ENCODE measurements at regions not wholly inside any gene's neighbourhood (a gene's known extent, or its start where the extent isn't known, plus 50 kb on each side); places are given as distances from the start of the nearest gene placed in this dataset.
"Not testable (repeated sequence)": the region's sequence is repeated elsewhere in the genome, so short reads cannot be mapped to it uniquely, and the experiment has no call there.

GRCh38 chr7:65285241-65285640 is 88.4 kb upstream of the ZNF92 start:
- not testable (repeated sequence) for H3K36me3 ChIP-seq (ENCODE audit: insufficient read depth, low read length); H3K27ac ChIP-seq (ENCODE audit: low read depth, low read length); H2AFZ ChIP-seq (ENCODE audit: low read length, unreplicated experiment); H3K4me3 ChIP-seq (ENCODE audit: low read depth, low read length); H3K79me2 ChIP-seq (ENCODE audit: control insufficient read depth, insufficient read depth, low read length, unreplicated experiment); H3K4me1 ChIP-seq (ENCODE audit: control insufficient read depth, insufficient read depth, low read length, unreplicated experiment)
- H3K27me3 ChIP-seq (ENCODE audit: insufficient read depth, low read length), result peaks cover 34% of the 10 kb centered on the region

GRCh38 chr7:65279795-65280194 is 93.9 kb upstream of the ZNF92 start:
- Histone ChIP-seq H3K36me3 (ENCODE audit: insufficient read depth, low read length) (no peaks in the 10 kb centered on the region), H3K27me3 (ENCODE audit: insufficient read depth, low read length) (peaks cover 57% of the 10 kb centered on the region), H3K27ac (ENCODE audit: low read depth, low read length) (no peak overlapping the region), H3K4me1 (ENCODE audit: control insufficient read depth, insufficient read depth, low read length, unreplicated experiment) (no peaks in the 10 kb centered on the region), H2AFZ (ENCODE audit: low read length, unreplicated experiment) (no peak overlapping the region), H3K79me2 (ENCODE audit: control insufficient read depth, insufficient read depth, low read length, unreplicated experiment) (no peaks in the 10 kb centered on the region), H3K4me3 (ENCODE audit: low read depth, low read length) (no peak overlapping the region)

DNA sequence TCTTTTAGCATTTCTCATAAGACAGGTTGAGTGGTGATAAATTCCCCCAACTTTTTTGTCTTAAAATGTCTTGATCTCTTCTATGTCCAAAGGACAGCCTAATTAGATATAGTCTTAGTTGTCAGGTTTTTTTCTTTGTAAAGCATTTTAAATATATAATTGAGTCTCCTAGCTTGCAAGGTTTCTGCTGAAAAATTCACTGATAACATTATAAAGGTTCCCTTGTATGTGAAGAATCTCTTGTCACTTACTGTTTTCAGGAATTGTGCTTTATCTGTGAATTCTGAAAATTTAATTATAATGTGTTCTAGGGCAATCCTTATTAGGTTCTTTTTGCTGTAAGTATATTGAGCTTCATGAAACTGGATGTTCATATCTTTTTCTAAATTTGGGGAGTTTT is 96.8 kb upstream of the ZNF92 start:
- H3K79me2 ChIP-seq (ENCODE audit: control insufficient read depth, insufficient read depth, low read length, unreplicated experiment), result no peaks in the 10 kb centered on the region
- H3K27me3 ChIP-seq (ENCODE audit: insufficient read depth, low read length), result peaks cover 49% of the 10 kb centered on the region

DNA sequence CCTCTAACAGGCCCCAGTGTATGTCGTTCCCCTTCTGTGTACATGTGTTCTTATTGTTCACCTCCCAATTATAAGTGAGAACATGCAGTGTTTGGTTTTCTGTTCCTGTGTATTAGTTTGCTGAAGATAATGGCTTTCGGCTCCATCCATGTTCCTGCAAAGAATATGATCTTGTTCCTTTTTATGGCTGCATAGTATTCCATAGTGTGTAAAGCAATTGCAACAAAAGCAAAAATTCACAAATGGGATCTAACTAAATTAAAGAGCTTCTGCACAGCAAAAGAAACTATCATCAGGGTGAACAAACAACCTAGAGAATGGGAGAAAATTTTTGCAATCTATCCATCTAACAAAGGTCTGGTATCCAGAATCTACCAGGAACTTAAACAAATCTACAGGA is 102.2 kb upstream of the ZNF92 start:
- H3K36me3 ChIP-seq (ENCODE audit: insufficient read depth, low read length); H3K79me2 ChIP-seq (ENCODE audit: control insufficient read depth, insufficient read depth, low read length, unreplicated experiment); H3K4me1 ChIP-seq (ENCODE audit: control insufficient read depth, insufficient read depth, low read length, unreplicated experiment); H3K27ac ChIP-seq (ENCODE audit: low read depth, low read length); H2AFZ ChIP-seq (ENCODE audit: low read length, unreplicated experiment); H3K4me3 ChIP-seq (ENCODE audit: low read depth, low read length): not testable (repeated sequence)
- H3K27me3 ChIP-seq (ENCODE audit: insufficient read depth, low read length), result peaks cover 59% of the 10 kb centered on the region

More for the DNA sequence above, 96.8 kb upstream of the ZNF92 start:
- Histone ChIP-seq H3K27ac (ENCODE audit: low read depth, low read length) (no peak overlapping the region), H3K36me3 (ENCODE audit: insufficient read depth, low read length) (no peaks in the 10 kb centered on the region), H2AFZ (ENCODE audit: low read length, unreplicated experiment) (no peak overlapping the region), H3K4me3 (ENCODE audit: low read depth, low read length) (no peak overlapping the region), H3K4me1 (ENCODE audit: control insufficient read depth, insufficient read depth, low read length, unreplicated experiment) (no peaks in the 10 kb centered on the region)

DNA sequence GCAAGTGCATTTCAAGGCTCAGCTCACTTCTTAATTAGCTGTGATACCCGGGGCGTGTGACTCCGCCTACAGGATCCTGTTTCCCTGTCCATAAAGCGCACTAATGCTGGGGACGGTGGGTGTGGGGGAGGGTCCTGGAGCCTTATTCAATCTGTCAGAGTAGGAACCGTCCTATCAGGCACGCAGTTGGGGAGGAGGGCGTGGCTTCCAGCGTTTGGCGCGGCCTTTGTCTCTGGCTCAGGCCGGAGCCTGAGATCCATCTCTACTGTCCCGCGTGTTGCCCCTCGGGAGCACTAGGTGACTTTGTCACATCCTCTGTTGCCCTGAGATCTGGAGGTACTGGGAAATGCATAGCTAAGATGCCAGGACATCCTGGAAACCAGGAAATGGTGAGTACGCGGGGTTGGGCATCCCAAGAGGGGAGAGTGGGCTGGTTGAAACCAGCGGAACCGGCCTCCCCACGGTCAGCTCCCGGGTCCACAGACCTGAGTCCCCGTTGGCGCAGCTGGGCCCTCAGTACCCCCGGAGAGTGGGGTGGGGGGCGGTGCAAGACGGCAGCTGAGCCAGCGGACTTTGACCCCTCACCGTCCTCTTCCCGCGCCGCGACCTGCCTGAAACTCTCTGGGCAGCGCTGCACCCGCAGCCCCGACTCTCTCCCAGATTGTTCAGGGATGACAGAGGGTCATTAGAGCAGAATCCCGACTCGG is 104.4 kb upstream of the ZNF92 start:
- peak overlapping the region; percentile 56 for H3K4me3 ChIP-seq (ENCODE audit: low read depth, low read length)

DNA sequence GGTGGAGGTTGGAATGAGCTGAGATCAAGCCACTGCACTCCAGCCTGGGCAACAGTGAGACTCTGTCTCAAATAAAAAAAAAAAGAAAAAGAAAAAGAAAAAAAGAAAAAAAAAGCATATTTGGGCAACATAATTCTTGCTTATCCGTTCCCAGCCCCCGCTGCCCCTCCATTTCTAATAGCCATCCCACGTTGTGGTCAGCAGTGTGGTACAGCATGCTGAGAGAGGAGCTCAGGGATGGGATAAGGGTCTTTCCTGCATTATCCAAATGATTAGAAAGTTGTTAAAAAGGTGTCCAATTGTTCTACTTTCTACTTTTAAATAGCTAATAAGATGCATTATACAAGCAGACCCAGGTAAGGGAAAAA is 104.9 kb upstream of the ZNF92 start:
- peaks cover 54% of the 10 kb centered on the region for H3K27me3 ChIP-seq (ENCODE audit: insufficient read depth, low read length)
- H3K36me3 ChIP-seq (ENCODE audit: insufficient read depth, low read length), result no peaks in the 10 kb centered on the region
- no peak overlapping the region for H2AFZ ChIP-seq (ENCODE audit: low read length, unreplicated experiment)
- no peak overlapping the region for H3K4me3 ChIP-seq (ENCODE audit: low read depth, low read length)
- H3K27ac ChIP-seq (ENCODE audit: low read depth, low read length), result no peak overlapping the region
- no peaks in the 10 kb centered on the region for H3K4me1 ChIP-seq (ENCODE audit: control insufficient read depth, insufficient read depth, low read length, unreplicated experiment)
- H3K79me2 ChIP-seq (ENCODE audit: control insufficient read depth, insufficient read depth, low read length, unreplicated experiment), result no peaks in the 10 kb centered on the region

More for the DNA sequence above, 104.4 kb upstream of the ZNF92 start:
- H3K27me3 ChIP-seq (ENCODE audit: insufficient read depth, low read length), result peaks cover 59% of the 10 kb centered on the region
- no peak overlapping the region for H3K27ac ChIP-seq (ENCODE audit: low read depth, low read length)
- no peak overlapping the region for H2AFZ ChIP-seq (ENCODE audit: low read length, unreplicated experiment)
- no peaks in the 10 kb centered on the region for H3K36me3 ChIP-seq (ENCODE audit: insufficient read depth, low read length)
- H3K79me2 ChIP-seq (ENCODE audit: control insufficient read depth, insufficient read depth, low read length, unreplicated experiment), result no peaks in the 10 kb centered on the region
- H3K4me1 ChIP-seq (ENCODE audit: control insufficient read depth, insufficient read depth, low read length, unreplicated experiment), result no peaks in the 10 kb centered on the region

- Histone ChIP-seq H2AFZ (ENCODE audit: low read length, unreplicated experiment) (no peak overlapping the region), H3K36me3 (ENCODE audit: insufficient read depth, low read length) (no peaks in the 10 kb centered on the region), H3K79me2 (ENCODE audit: control insufficient read depth, insufficient read depth, low read length, unreplicated experiment) (no peaks in the 10 kb centered on the region), H3K27me3 (ENCODE audit: insufficient read depth, low read length) (peaks cover 52% of the 10 kb centered on the region), H3K4me3 (ENCODE audit: low read depth, low read length) (no peak overlapping the region), H3K4me1 (ENCODE audit: control insufficient read depth, insufficient read depth, low read length, unreplicated experiment) (no peaks in the 10 kb centered on the region), H3K27ac (ENCODE audit: low read depth, low read length) (no peak overlapping the region)
Measured at GRCh38 chr7:65265933-65266519, 107.6 kb upstream of the ZNF92 start.

- no peak overlapping the region for H2AFZ ChIP-seq (ENCODE audit: low read length, unreplicated experiment)
- no peaks in the 10 kb centered on the region for H3K79me2 ChIP-seq (ENCODE audit: control insufficient read depth, insufficient read depth, low read length, unreplicated experiment)
- H3K27ac ChIP-seq (ENCODE audit: low read depth, low read length), result no peak overlapping the region
- H3K4me3 ChIP-seq (ENCODE audit: low read depth, low read length), result no peak overlapping the region
- H3K36me3 ChIP-seq (ENCODE audit: insufficient read depth, low read length), result no peaks in the 10 kb centered on the region
- H3K27me3 ChIP-seq (ENCODE audit: insufficient read depth, low read length), result peaks cover 34% of the 10 kb centered on the region
- H3K4me1 ChIP-seq (ENCODE audit: control insufficient read depth, insufficient read depth, low read length, unreplicated experiment), result no peaks in the 10 kb centered on the region
Measured at GRCh38 chr7:65264258-65264657, 109.4 kb upstream of the ZNF92 start.

GRCh38 chr7:65260673-65261072 is 113.0 kb upstream of the ZNF92 start:
- H3K27ac ChIP-seq (ENCODE audit: low read depth, low read length); H3K79me2 ChIP-seq (ENCODE audit: control insufficient read depth, insufficient read depth, low read length, unreplicated experiment); H3K4me1 ChIP-seq (ENCODE audit: control insufficient read depth, insufficient read depth, low read length, unreplicated experiment); H3K36me3 ChIP-seq (ENCODE audit: insufficient read depth, low read length); H3K4me3 ChIP-seq (ENCODE audit: low read depth, low read length); H2AFZ ChIP-seq (ENCODE audit: low read length, unreplicated experiment): not testable (repeated sequence)
- peaks cover 12% of the 10 kb centered on the region for H3K27me3 ChIP-seq (ENCODE audit: insufficient read depth, low read length)

GRCh38 chr7:65259864-65260525 is 113.7 kb upstream of the ZNF92 start:
- not testable (repeated sequence) for H3K27ac ChIP-seq (ENCODE audit: low read depth, low read length); H2AFZ ChIP-seq (ENCODE audit: low read length, unreplicated experiment); H3K36me3 ChIP-seq (ENCODE audit: insufficient read depth, low read length); H3K4me3 ChIP-seq (ENCODE audit: low read depth, low read length); H3K79me2 ChIP-seq (ENCODE audit: control insufficient read depth, insufficient read depth, low read length, unreplicated experiment); H3K4me1 ChIP-seq (ENCODE audit: control insufficient read depth, insufficient read depth, low read length, unreplicated experiment)
- peaks cover 12% of the 10 kb centered on the region for H3K27me3 ChIP-seq (ENCODE audit: insufficient read depth, low read length)

DNA sequence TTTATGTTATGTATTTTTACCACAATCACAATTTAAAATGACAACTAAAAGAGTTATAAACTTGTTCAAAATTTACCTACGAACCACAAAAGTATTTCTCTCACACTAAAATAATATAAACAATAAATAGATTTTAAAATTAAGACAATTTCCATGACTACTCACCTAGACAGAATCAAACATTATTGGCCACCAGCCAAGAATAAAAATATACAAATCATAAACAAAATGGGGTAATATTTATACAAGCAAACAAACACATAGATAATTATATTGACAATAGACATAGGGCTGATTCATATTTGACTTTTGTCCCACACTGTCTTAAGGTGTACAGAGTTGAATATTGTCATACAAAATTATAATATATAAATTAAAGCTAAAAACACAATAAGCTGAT is 119.6 kb upstream of the ZNF92 start:
- no peaks in the 10 kb centered on the region for H3K36me3 ChIP-seq (ENCODE audit: insufficient read depth, low read length)
- H3K79me2 ChIP-seq (ENCODE audit: control insufficient read depth, insufficient read depth, low read length, unreplicated experiment), result no peaks in the 10 kb centered on the region
- no peaks in the 10 kb centered on the region for H3K4me1 ChIP-seq (ENCODE audit: control insufficient read depth, insufficient read depth, low read length, unreplicated experiment)
- no peak overlapping the region for H3K27ac ChIP-seq (ENCODE audit: low read depth, low read length)
- H3K4me3 ChIP-seq (ENCODE audit: low read depth, low read length), result no peak overlapping the region
- peaks cover 8% of the 10 kb centered on the region; the same call in 1 of the 2 replicates for H3K27me3 ChIP-seq (ENCODE audit: insufficient read depth, low read length)
- H2AFZ ChIP-seq (ENCODE audit: low read length, unreplicated experiment), result no peak overlapping the region
